Fibroblast of skin of scalp (primary cell): ENCODE measurements at regions not wholly inside any gene's neighbourhood (a gene's known extent, or its start where the extent isn't known, plus 50 kb on each side); places are given as distances from the start of the nearest gene placed in this dataset.
A peak's percentile ranks its signal among the peaks of the same experiment; 100 is the strongest.
"Not testable (repeated sequence)": the region's sequence is repeated elsewhere in the genome, so short reads cannot be mapped to it uniquely, and the experiment has no call there.

Experiments used
- DNase-seq: peaks from one replicate; pipeline ENCODE4 v3.0.0-alpha.2; 2013

DNA sequence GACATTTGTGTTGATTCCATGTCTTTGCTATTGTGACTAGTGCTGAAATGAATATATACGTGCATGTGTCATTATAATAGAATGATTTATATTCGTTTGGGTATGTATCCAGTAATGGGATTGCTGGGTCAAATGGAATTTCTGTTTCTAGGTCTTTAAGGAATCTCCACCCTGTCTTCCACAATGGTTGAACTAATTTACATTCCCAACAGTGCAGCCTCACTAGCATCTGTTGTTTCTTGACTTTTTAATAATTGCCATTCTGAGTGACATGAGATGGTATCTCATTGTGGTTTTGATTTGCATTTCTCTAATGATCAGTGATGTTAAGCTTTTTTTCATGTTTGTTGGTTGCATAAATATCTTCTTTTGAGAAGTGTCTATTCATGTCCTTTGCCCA, 291.2 kb downstream of the FAT4 start:
- DNase-seq, result not testable (repeated sequence)

GRCh38 chr4:125620066-125620860, 305.5 kb downstream of the FAT4 start:
- DNase-seq, result peak; percentile 60

DNA sequence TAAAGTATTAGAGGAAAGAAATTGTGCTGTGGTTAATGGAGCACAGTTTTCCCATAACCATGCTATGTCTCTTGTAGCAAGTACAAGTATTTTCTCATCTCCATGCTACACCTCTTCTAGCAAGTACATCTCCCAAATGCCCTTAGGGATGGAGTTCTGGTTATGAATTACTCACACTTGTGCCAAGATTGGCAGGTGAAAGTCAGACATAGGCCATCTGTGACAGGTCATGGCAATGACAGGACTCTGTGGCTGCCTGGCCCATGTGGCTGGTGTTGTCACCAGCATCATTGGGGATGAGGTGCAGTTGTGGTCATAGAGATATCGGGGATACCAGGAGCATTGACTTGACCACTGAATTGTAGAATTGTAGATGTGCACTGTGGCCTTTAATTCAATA, 310.2 kb downstream of the FAT4 start:
- no peak for DNase-seq

DNA sequence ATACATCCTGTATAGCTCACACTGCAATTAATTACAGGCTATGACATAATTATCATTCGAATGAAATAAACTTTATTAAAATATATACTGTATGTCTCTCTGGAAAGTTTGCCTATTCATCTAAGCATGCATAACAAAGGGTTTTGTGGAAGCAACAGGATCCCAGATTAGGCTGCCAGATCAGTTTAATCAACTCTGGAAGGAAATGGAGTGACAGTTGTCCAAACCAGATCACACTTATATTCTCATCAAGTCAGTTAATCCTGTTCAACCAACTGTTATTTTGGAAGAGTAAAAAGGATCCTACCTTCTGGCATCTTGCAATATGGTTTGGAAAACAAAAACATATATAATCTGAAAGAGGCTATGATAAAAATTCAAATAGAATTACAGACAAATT, 312.2 kb downstream of the FAT4 start:
- no peak for DNase-seq

DNA sequence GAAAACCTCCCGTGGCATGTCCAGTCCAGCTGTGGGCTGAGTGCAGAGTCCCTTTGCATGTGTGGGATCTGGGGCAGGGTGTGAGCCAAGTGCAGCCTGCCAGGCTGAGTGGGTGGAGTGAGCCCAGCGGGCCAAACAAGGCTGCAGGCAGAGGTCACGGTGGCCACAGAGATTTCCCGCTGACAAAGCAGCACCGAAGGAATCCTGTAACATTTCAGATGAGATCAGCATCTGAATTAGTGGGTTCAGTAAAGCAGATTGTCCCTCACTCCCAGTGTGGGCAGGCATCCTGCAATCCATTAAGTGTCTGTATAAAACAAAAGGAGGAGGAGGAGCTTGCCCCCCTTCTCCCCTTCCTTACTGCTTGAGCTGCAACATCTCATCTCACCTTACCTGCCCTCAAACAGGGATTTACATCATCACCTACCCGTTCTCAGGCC, 324.4 kb downstream of the FAT4 start:
- no peak for DNase-seq

DNA sequence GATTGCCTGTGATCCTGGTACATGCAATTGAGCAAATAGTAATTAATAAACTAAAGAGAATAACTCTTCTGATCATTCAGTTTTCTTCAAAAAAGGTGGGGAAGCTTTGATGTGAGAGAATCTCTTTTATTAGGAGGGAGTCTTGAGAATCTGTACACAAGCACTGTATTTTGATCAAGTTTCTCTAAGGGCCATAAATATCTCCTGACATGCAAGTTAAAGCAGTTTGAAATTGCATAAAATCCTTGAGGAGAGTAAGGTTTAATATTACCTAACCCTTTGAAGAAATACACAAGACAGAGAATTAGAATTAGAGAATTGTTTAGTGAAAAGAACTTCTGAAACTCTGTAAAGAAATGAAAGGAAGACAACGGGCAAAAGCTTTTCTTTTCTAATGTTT, 326.9 kb downstream of the FAT4 start:
- no peak for DNase-seq

DNA sequence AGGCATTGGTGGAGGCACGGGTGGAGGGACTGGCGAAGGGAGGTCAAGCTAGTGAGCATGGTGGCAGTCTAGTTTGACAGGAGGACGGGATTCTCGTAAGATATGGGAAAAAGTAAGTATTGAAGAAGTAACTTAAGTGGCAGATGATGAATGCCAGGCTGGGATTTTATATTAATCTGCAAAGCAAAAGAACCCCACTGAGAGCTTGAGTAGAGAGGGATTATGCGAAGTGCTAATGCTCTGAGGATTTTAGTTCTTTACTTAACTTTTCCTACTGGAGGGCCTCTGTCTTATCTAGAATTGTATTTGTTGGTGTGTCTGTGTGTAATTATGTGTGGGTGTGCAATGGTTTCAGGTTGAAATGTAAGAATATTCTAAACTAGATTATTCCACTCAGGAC, 327.9 kb downstream of the FAT4 start:
- DNase-seq, result no peak

DNA sequence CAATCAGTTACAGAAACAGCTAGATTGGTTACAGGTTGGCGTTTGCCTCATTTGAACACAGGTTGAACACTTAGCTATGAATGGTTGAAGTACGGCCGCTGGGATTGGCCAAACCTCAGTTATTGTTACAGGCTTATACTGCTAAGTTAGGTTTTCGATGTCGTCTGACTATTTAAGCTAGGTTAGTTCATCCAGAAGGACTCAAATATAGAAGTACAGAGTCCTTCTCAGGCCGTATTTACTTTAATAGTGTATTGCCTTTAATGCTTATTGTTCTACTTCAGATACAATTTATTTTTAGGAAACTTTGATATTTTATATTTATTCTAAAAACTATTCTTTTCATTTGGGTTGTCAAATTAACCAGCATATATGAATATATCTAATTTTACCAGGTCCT, 334.7 kb downstream of the FAT4 start:
- DNase-seq, result no peak

GRCh38 chr4:125650557-125650956, 335.8 kb downstream of the FAT4 start:
- no peak for DNase-seq

GRCh38 chr4:125651707-125652357, 337.1 kb downstream of the FAT4 start:
- not testable (repeated sequence) for DNase-seq

DNA sequence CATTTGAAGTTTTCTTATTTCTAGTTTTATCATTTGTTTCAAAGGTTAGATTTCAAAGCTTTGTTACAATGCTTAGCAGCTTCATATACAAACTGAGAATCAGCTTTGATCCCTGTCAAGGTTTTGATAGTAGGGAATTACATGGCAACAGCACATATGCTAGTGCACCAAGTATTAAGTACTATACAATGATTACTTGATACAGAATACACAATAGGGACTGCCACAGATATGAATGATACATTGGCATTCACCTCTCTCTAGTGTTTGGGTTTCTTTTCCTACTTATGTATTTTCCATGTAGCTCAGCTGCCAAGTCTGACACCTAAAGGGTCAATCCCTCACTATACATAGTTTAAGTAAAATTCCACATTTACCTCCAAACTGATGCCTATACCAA, 344.0 kb downstream of the FAT4 start:
- no peak for DNase-seq

- DNase-seq, result no peak
Measured at GRCh38 chr4:125663896-125664767, 349.4 kb downstream of the FAT4 start.

- no peak for DNase-seq
Measured at GRCh38 chr4:125666635-125667034, 351.9 kb downstream of the FAT4 start.

GRCh38 chr4:125676156-125676555, 361.4 kb downstream of the FAT4 start:
- no peak for DNase-seq

GRCh38 chr4:125676583-125676982, 361.8 kb downstream of the FAT4 start:
- no peak for DNase-seq

DNA sequence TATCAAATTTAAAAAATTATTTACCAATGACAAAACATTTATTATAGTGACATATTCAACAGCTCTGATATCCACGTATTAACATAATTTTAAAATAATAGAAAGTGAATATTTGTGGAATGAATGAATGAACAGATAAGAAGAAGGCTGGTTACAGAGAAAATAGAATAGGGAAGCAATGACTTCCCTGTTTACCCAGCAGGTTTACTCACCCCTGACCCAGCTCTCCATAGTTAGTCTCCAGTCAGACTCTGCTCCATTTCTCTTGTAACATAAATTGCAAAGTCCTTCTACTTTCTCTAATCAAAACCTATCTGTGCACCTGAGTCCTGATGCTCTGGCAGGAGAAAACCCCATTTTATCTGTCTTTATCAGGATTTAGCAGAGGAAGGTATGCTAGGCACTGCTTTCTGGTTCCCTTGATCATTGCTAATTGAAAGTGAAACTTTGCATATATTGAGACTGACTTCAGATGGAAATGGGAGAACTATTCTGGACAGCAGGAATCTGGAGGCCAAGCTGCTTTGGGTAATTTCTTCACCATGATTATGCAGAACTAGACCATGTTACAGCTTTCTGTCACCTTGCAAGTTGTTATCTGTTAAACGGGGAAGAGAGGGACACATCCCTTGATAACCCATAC, 363.0 kb downstream of the FAT4 start:
- no peak for DNase-seq

- no peak for DNase-seq
Measured at GRCh38 chr4:125679989-125680388, 365.2 kb downstream of the FAT4 start.

- no peak for DNase-seq
Measured at GRCh38 chr4:125681240-125681639, 366.5 kb downstream of the FAT4 start.

GRCh38 chr4:125682730-125683129, 368.0 kb downstream of the FAT4 start:
- no peak for DNase-seq

- DNase-seq, result no peak
Measured at GRCh38 chr4:125688841-125689240, 374.1 kb downstream of the FAT4 start.

- DNase-seq, result no peak
Measured at GRCh38 chr4:125689805-125690204, 375.1 kb downstream of the FAT4 start.

GRCh38 chr4:125693228-125693627, 378.5 kb downstream of the FAT4 start:
- DNase-seq, result no peak

DNA sequence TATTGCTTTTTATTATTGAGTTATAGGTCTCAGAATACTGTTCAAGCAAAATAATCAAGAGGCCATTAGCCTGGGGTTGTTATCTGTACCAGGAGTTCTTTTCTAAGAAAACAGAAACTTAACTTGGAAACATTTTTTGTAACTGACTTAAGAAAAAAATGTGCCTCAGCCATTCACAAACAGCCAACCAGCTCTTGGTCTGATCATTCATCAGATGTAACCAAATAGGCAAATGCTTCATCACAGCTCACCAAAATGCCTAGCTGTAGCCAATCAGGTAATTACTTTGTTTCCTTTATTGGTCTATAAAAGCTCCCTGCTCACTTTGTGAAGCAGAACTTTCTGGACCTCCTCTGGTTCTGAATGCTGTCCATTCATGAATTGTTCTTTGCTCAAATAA, 387.7 kb downstream of the FAT4 start:
- DNase-seq, result peak; percentile 4
